ENCODE measurements at regions not wholly inside any gene's neighbourhood (a gene's known extent, or its start where the extent isn't known, plus 50 kb on each side); places are given as distances from the start of the nearest gene placed in this dataset.

DNA sequence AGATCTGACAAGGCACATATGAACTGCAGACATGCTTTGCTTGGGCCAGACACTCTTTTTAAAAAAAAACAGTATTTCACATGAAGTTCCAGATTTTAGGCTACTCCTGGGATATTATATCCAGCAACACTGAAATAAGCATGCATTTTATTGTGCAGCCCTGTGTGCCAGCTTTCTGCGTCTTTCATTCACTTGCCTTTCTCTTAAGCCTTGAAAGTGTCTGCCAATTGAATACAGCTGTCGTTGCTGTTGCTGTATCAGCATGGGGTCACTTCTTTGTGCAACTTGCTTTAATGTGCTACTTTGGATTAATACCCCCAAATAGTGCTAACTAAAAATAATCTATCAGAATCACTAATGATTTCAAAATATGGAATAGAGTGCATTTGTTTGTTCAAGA lies 657.8 kb downstream of the SLITRK6 start:
- Histone ChIP-seq H3K4me3 (ENCODE audit: insufficient read depth, low read depth, low read length) (no peak overlapping the region), H2AFZ (replicated peaks; ENCODE audit: low read length, poor library complexity) (no peak overlapping the region), H4K8ac (ENCODE audit: low read depth in 2 of 2, low read length in 2 of 2) (no peak overlapping the region), H3K4me2 (ENCODE audit: low read depth, low read length) (no peak overlapping the region), H3K18ac (ENCODE audit: low read depth, low read length) (no peak overlapping the region), H2BK120ac (ENCODE audit: low read depth, low read length) (no peak overlapping the region), H2BK20ac (ENCODE audit: low read depth, low read length) (no peak overlapping the region), H3K27me3 (ENCODE audit: control insufficient read depth, insufficient read depth, low read length) (no peaks in the 10 kb centered on the region), H3K4me1 (ENCODE audit: control insufficient read depth, insufficient read depth, low read length) (no peaks in the 10 kb centered on the region), H4K91ac (ENCODE audit: insufficient read depth, low read depth, low read length) (no peak overlapping the region), H3K56ac (ENCODE audit: extremely low read depth, insufficient read depth, low read length) (no peak overlapping the region), H3K9me1 (ENCODE audit: insufficient read depth, low read length) (no peaks in the 10 kb centered on the region), H2BK15ac (ENCODE audit: low read depth, low read length) (no peak overlapping the region), H3K23ac (ENCODE audit: low read depth, low read length) (no peak overlapping the region), H3K27ac (ENCODE audit: insufficient read depth, low read length) (no peak overlapping the region), H3K4ac (ENCODE audit: low read depth, low read length) (no peak overlapping the region), H4K5ac (ENCODE audit: low read depth, low read length) (no peak overlapping the region), H3K9ac (ENCODE audit: low read depth, low read length) (no peak overlapping the region), H2BK5ac (ENCODE audit: low read depth, low read length, poor library complexity, severe bottlenecking) (no peak overlapping the region), H3K79me1 (ENCODE audit: low read depth in 1 of 2, low read length in 2 of 2) (no peaks in the 10 kb centered on the region), H3K9me3 (ENCODE audit: control insufficient read depth, insufficient read depth, low read length) (no peaks in the 10 kb centered on the region), H2AK9ac (replicated peaks; ENCODE audit: low read depth, low read length, poor library complexity) (no peak overlapping the region), H3K36me3 (ENCODE audit: control insufficient read depth, insufficient read depth, low read length) (no peaks in the 10 kb centered on the region), H3K14ac (replicated peaks; ENCODE audit: low read depth, low read length) (no peak overlapping the region), H4K20me1 (ENCODE audit: insufficient read depth, low read length) (no peaks in the 10 kb centered on the region), H2AK5ac (ENCODE audit: low read depth, low read length) (no peak overlapping the region)
- no CpG with 5 or more reads among the region's 2 CpGs for WGBS, 2 experiments (ENCODE audit: extremely low coverage in 2 of 2, insufficient read length in 1 of 2)
- ChIA-PET POLR2A (ENCODE audit: unreplicated experiment) (no interaction called here), CTCF (no interaction called here)
- no TSS peak for BruUV-seq (replicated peaks)
- DNase-seq (no peak), ATAC-seq (ENCODE audit: low read depth) (no peak)
- intact Hi-C loops (cut with micrococcal nuclease) (no loop called here), in situ Hi-C loops (cut with MboI; ENCODE audit: low sequenced_read_pairs) (no loop called here), dilution Hi-C loops (cut with HindIII; ENCODE audit: low sequenced_read_pairs, unreplicated experiment) (no loop called here)
- TF ChIP-seq ELK1 (IDR thresholded peaks at IDR 0.05; ENCODE audit: borderline replicate concordance, low read depth, low read length) (no peak), FOS (IDR thresholded peaks at IDR 0.05; ENCODE audit: low read depth, low read length) (no peak), RAD21 (IDR thresholded peaks at IDR 0.05; ENCODE audit: low read length) (no peak), MXI1 (IDR thresholded peaks at IDR 0.05; ENCODE audit: borderline replicate concordance, low read depth, low read length) (no peak), CHD1 (IDR thresholded peaks at IDR 0.05; ENCODE audit: low read depth, low read length) (no peak), BHLHE40 (IDR thresholded peaks at IDR 0.05; ENCODE audit: low read depth, low read length) (no peak), RFX5 (IDR thresholded peaks at IDR 0.05; ENCODE audit: low read depth, low read length) (no peak), CTCF (conservative IDR thresholded peaks at IDR 0.05; ENCODE audit: low read depth, low read length) (no peak), CEBPB (IDR thresholded peaks at IDR 0.05; ENCODE audit: low read depth, low read length) (no peak), MAFK (IDR thresholded peaks at IDR 0.05; ENCODE audit: low read depth, low read length) (no peak), MAZ (IDR thresholded peaks at IDR 0.05; ENCODE audit: borderline replicate concordance, low read depth, low read length) (no peak), SMC3 (IDR thresholded peaks at IDR 0.05; ENCODE audit: low read depth, low read length) (no peak), POLR2A (IDR thresholded peaks at IDR 0.05; ENCODE audit: low read depth, low read length) (no peak), RCOR1 (IDR thresholded peaks at IDR 0.05; ENCODE audit: insufficient replicate concordance, low read length) (no peak)
- TF ChIP-seq, protein P1, sequence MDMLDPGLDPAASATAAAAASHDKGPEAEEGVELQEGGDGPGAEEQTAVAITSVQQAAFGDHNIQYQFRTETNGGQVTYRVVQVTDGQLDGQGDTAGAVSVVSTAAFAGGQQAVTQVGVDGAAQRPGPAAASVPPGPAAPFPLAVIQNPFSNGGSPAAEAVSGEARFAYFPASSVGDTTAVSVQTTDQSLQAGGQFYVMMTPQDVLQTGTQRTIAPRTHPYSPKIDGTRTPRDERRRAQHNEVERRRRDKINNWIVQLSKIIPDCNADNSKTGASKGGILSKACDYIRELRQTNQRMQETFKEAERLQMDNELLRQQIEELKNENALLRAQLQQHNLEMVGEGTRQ (IDR thresholded peaks at IDR 0.05; ENCODE audit: low read depth, low read length), result no peak

Measured in IMR-90 (cell line).